WI38 (cell line): ENCODE measurements at regions not wholly inside any gene's neighbourhood (a gene's known extent, or its start where the extent isn't known, plus 50 kb on each side); places are given as distances from the start of the nearest gene placed in this dataset.

Experiments used
- H3K4me3 ChIP-seq: 2 replicates; pipeline ENCODE4 v1.5.1; 2011; ENCODE audit warnings: low read depth, mild to moderate bottlenecking, control low read depth, low read length
- CTCF ChIP-seq: IDR thresholded peaks from 2 replicates; pipeline ENCODE4 v1.5.1; 2012; ENCODE audit warnings: low read depth, mild to moderate bottlenecking, control low read depth, low read length

- no peak for TF ChIP-seq CTCF
- H3K4me3 ChIP-seq, result no peak overlapping the region
Observed at GRCh38 chr1:30819244-30819571, 61.6 kb upstream of the LAPTM5 start.

- no peak for TF ChIP-seq CTCF
- H3K4me3 ChIP-seq, result no peak overlapping the region
Observed at GRCh38 chr1:30818568-30819243, 61.1 kb upstream of the LAPTM5 start.

GRCh38 chr1:30817548-30817947 is 60.0 kb upstream of the LAPTM5 start:
- no peak overlapping the region for H3K4me3 ChIP-seq
- no peak for TF ChIP-seq CTCF

GRCh38 chr1:30817077-30817438 is 59.5 kb upstream of the LAPTM5 start:
- TF ChIP-seq CTCF, result no peak

GRCh38 chr1:30816211-30817076 is 58.9 kb upstream of the LAPTM5 start:
- TF ChIP-seq CTCF, result no peak
- H3K4me3 ChIP-seq, result no peak overlapping the region

More at GRCh38 chr1:30817077-30817438, 59.5 kb upstream of the LAPTM5 start:
- no peak overlapping the region for H3K4me3 ChIP-seq

- TF ChIP-seq CTCF, result no peak
- no peak overlapping the region for H3K4me3 ChIP-seq
Observed at GRCh38 chr1:30815556-30815955, 58.0 kb upstream of the LAPTM5 start.

GRCh38 chr1:30814292-30814691 is 56.7 kb upstream of the LAPTM5 start:
- TF ChIP-seq CTCF, result no peak
- H3K4me3 ChIP-seq, result no peak overlapping the region
